ENCODE measurements at regions not wholly inside any gene's neighbourhood (a gene's known extent, or its start where the extent isn't known, plus 50 kb on each side); places are given as distances from the start of the nearest gene placed in this dataset.
"Not testable (repeated sequence)": the region's sequence is repeated elsewhere in the genome, so short reads cannot be mapped to it uniquely, and the experiment has no call there.

- Histone ChIP-seq H3K27ac (ENCODE audit: low read depth, low read length) (no peak overlapping the region), H3K9me3 (ENCODE audit: control insufficient read depth, insufficient read depth, low read length) (no peaks in the 10 kb centered on the region), H3K4me1 (ENCODE audit: control insufficient read depth, insufficient read depth, low read length) (no peaks in the 10 kb centered on the region), H3K27me3 (ENCODE audit: control insufficient read depth, insufficient read depth, low read length) (no peaks in the 10 kb centered on the region), H3K4me3 (ENCODE audit: low read depth, low read length) (no peak overlapping the region), H3K36me3 (ENCODE audit: control insufficient read depth, insufficient read depth, low read length) (no peaks in the 10 kb centered on the region)
- WGBS (ENCODE audit: insufficient coverage): no CpG with 5 or more reads among the region's 2 CpGs
- DNase-seq (ENCODE audit: low read depth in 4 of 6, low spot score in 6 of 6): no peak
Observed at GRCh38 chr12:89828575-89828974, 119.9 kb upstream of the ATP2B1 start.

GRCh38 chr12:89827592-89827991, 119.0 kb upstream of the ATP2B1 start:
- no peaks in the 10 kb centered on the region for H3K4me1 ChIP-seq (ENCODE audit: control insufficient read depth, insufficient read depth, low read length)
- no peak for DNase-seq (ENCODE audit: low read depth in 4 of 6, low spot score in 6 of 6)
- H3K27me3 ChIP-seq (ENCODE audit: control insufficient read depth, insufficient read depth, low read length): no peaks in the 10 kb centered on the region
- no peaks in the 10 kb centered on the region for H3K9me3 ChIP-seq (ENCODE audit: control insufficient read depth, insufficient read depth, low read length)
- 51% methylated on average over 2 of the region's 5 CpGs for WGBS (ENCODE audit: insufficient coverage)
- H3K27ac ChIP-seq (ENCODE audit: low read depth, low read length): no peak overlapping the region
- H3K36me3 ChIP-seq (ENCODE audit: control insufficient read depth, insufficient read depth, low read length): no peaks in the 10 kb centered on the region
- no peak overlapping the region for H3K4me3 ChIP-seq (ENCODE audit: low read depth, low read length)

GRCh38 chr12:89826468-89826867, 117.8 kb upstream of the ATP2B1 start:
- 100% methylated on average over 1 of the region's 2 CpGs for WGBS (ENCODE audit: insufficient coverage)
- H3K27me3 ChIP-seq (ENCODE audit: control insufficient read depth, insufficient read depth, low read length): no peaks in the 10 kb centered on the region
- H3K4me3 ChIP-seq (ENCODE audit: low read depth, low read length): no peak overlapping the region
- H3K36me3 ChIP-seq (ENCODE audit: control insufficient read depth, insufficient read depth, low read length): no peaks in the 10 kb centered on the region
- H3K27ac ChIP-seq (ENCODE audit: low read depth, low read length): no peak overlapping the region
- no peaks in the 10 kb centered on the region for H3K4me1 ChIP-seq (ENCODE audit: control insufficient read depth, insufficient read depth, low read length)
- no peak for DNase-seq (ENCODE audit: low read depth in 4 of 6, low spot score in 6 of 6)
- H3K9me3 ChIP-seq (ENCODE audit: control insufficient read depth, insufficient read depth, low read length): no peaks in the 10 kb centered on the region

- no peak for DNase-seq (ENCODE audit: low read depth in 4 of 6, low spot score in 6 of 6)
- WGBS (ENCODE audit: insufficient coverage): 70% methylated on average over 2 of the region's 6 CpGs
Observed at GRCh38 chr12:89825591-89826449, 117.2 kb upstream of the ATP2B1 start.

GRCh38 chr12:89824822-89825221, 116.2 kb upstream of the ATP2B1 start:
- no CpG with 5 or more reads among the region's 2 CpGs for WGBS (ENCODE audit: insufficient coverage)
- DNase-seq (ENCODE audit: low read depth in 4 of 6, low spot score in 6 of 6): no peak
- no peaks in the 10 kb centered on the region for H3K9me3 ChIP-seq (ENCODE audit: control insufficient read depth, insufficient read depth, low read length)
- H3K36me3 ChIP-seq (ENCODE audit: control insufficient read depth, insufficient read depth, low read length): no peaks in the 10 kb centered on the region
- no peaks in the 10 kb centered on the region for H3K27me3 ChIP-seq (ENCODE audit: control insufficient read depth, insufficient read depth, low read length)
- no peak overlapping the region for H3K27ac ChIP-seq (ENCODE audit: low read depth, low read length)
- H3K4me1 ChIP-seq (ENCODE audit: control insufficient read depth, insufficient read depth, low read length): no peaks in the 10 kb centered on the region
- no peak overlapping the region for H3K4me3 ChIP-seq (ENCODE audit: low read depth, low read length)

More at GRCh38 chr12:89825591-89826449, 117.2 kb upstream of the ATP2B1 start:
- Histone ChIP-seq H3K27ac (ENCODE audit: low read depth, low read length) (no peak overlapping the region), H3K36me3 (ENCODE audit: control insufficient read depth, insufficient read depth, low read length) (no peaks in the 10 kb centered on the region), H3K4me3 (ENCODE audit: low read depth, low read length) (no peak overlapping the region), H3K9me3 (ENCODE audit: control insufficient read depth, insufficient read depth, low read length) (no peaks in the 10 kb centered on the region), H3K4me1 (ENCODE audit: control insufficient read depth, insufficient read depth, low read length) (no peaks in the 10 kb centered on the region), H3K27me3 (ENCODE audit: control insufficient read depth, insufficient read depth, low read length) (no peaks in the 10 kb centered on the region)

GRCh38 chr12:89822992-89823391, 114.4 kb upstream of the ATP2B1 start:
- H3K27ac ChIP-seq (ENCODE audit: low read depth, low read length); H3K9me3 ChIP-seq (ENCODE audit: control insufficient read depth, insufficient read depth, low read length); H3K4me1 ChIP-seq (ENCODE audit: control insufficient read depth, insufficient read depth, low read length); H3K27me3 ChIP-seq (ENCODE audit: control insufficient read depth, insufficient read depth, low read length); H3K36me3 ChIP-seq (ENCODE audit: control insufficient read depth, insufficient read depth, low read length); DNase-seq (ENCODE audit: low read depth in 4 of 6, low spot score in 6 of 6); H3K4me3 ChIP-seq (ENCODE audit: low read depth, low read length): not testable (repeated sequence)
- WGBS (ENCODE audit: insufficient coverage): 100% methylated on average over 4 of the region's 6 CpGs

GRCh38 chr12:89821896-89822295, 113.3 kb upstream of the ATP2B1 start:
- DNase-seq (ENCODE audit: low read depth in 4 of 6, low spot score in 6 of 6): no peak
- H3K4me3 ChIP-seq (ENCODE audit: low read depth, low read length): no peak overlapping the region
- no peak overlapping the region for H3K27ac ChIP-seq (ENCODE audit: low read depth, low read length)
- no peaks in the 10 kb centered on the region for H3K9me3 ChIP-seq (ENCODE audit: control insufficient read depth, insufficient read depth, low read length)
- no peaks in the 10 kb centered on the region for H3K36me3 ChIP-seq (ENCODE audit: control insufficient read depth, insufficient read depth, low read length)
- H3K4me1 ChIP-seq (ENCODE audit: control insufficient read depth, insufficient read depth, low read length): no peaks in the 10 kb centered on the region
- no peaks in the 10 kb centered on the region for H3K27me3 ChIP-seq (ENCODE audit: control insufficient read depth, insufficient read depth, low read length)

GRCh38 chr12:89817501-89818226, 109.0 kb upstream of the ATP2B1 start:
- Histone ChIP-seq H3K9me3 (ENCODE audit: control insufficient read depth, insufficient read depth, low read length) (no peaks in the 10 kb centered on the region), H3K4me1 (ENCODE audit: control insufficient read depth, insufficient read depth, low read length) (no peaks in the 10 kb centered on the region), H3K27me3 (ENCODE audit: control insufficient read depth, insufficient read depth, low read length) (no peaks in the 10 kb centered on the region), H3K36me3 (ENCODE audit: control insufficient read depth, insufficient read depth, low read length) (no peaks in the 10 kb centered on the region), H3K4me3 (ENCODE audit: low read depth, low read length) (no peak overlapping the region), H3K27ac (ENCODE audit: low read depth, low read length) (no peak overlapping the region)
- no peak for DNase-seq (ENCODE audit: low read depth in 4 of 6, low spot score in 6 of 6)
- no CpG with 5 or more reads among the region's 2 CpGs for WGBS (ENCODE audit: insufficient coverage)

- DNase-seq (ENCODE audit: low read depth in 4 of 6, low spot score in 6 of 6): no peak
- Histone ChIP-seq H3K4me3 (ENCODE audit: low read depth, low read length) (no peak overlapping the region), H3K27me3 (ENCODE audit: control insufficient read depth, insufficient read depth, low read length) (no peaks in the 10 kb centered on the region), H3K9me3 (ENCODE audit: control insufficient read depth, insufficient read depth, low read length) (no peaks in the 10 kb centered on the region), H3K4me1 (ENCODE audit: control insufficient read depth, insufficient read depth, low read length) (no peaks in the 10 kb centered on the region), H3K36me3 (ENCODE audit: control insufficient read depth, insufficient read depth, low read length) (no peaks in the 10 kb centered on the region), H3K27ac (ENCODE audit: low read depth, low read length) (no peak overlapping the region)
- WGBS (ENCODE audit: insufficient coverage): no CpG with 5 or more reads among the region's 3 CpGs
Observed at GRCh38 chr12:89815225-89815624, 106.6 kb upstream of the ATP2B1 start.

GRCh38 chr12:89803412-89803811, 94.8 kb upstream of the ATP2B1 start:
- no peaks in the 10 kb centered on the region for H3K36me3 ChIP-seq (ENCODE audit: control insufficient read depth, insufficient read depth, low read length)
- H3K4me1 ChIP-seq (ENCODE audit: control insufficient read depth, insufficient read depth, low read length): no peaks in the 10 kb centered on the region
- no peak for DNase-seq (ENCODE audit: low read depth in 4 of 6, low spot score in 6 of 6)
- no peak overlapping the region for H3K27ac ChIP-seq (ENCODE audit: low read depth, low read length)
- H3K27me3 ChIP-seq (ENCODE audit: control insufficient read depth, insufficient read depth, low read length): no peaks in the 10 kb centered on the region
- no peak overlapping the region for H3K4me3 ChIP-seq (ENCODE audit: low read depth, low read length)
- no peaks in the 10 kb centered on the region for H3K9me3 ChIP-seq (ENCODE audit: control insufficient read depth, insufficient read depth, low read length)

All from spinal cord (tissue), 9 donors.